SJCRH30 (cell line): ENCODE measurements at regions not wholly inside any gene's neighbourhood (a gene's known extent, or its start where the extent isn't known, plus 50 kb on each side); places are given as distances from the start of the nearest gene placed in this dataset.
"Not testable (repeated sequence)": the region's sequence is repeated elsewhere in the genome, so short reads cannot be mapped to it uniquely, and the experiment has no call there.

ENCODE experiments used
- DNase-seq, 2 experiments: peaks; one replicate each; pipeline ENCODE4 v3.0.0-alpha.2; 2015 to 2020
- H3K27ac ChIP-seq: fragments of 250-450 bp; sonication (Bioruptor Pico); 2 replicates; pipeline ENCODE4 v1.5.1; 2020; ENCODE audit warnings: mild to moderate bottlenecking, moderate library complexity
- H3K27me3 ChIP-seq: fragments of 250-450 bp; sonication (Bioruptor Pico); 2 replicates; pipeline ENCODE4 v1.5.1; 2020; ENCODE audit warnings: mild to moderate bottlenecking, moderate library complexity
- H3K36me3 ChIP-seq: fragments of 250-450 bp; sonication (Bioruptor Pico); 2 replicates; pipeline ENCODE4 v1.5.1; 2020; ENCODE audit warnings: mild to moderate bottlenecking, moderate library complexity
- H3K4me1 ChIP-seq: fragments of 250-450 bp; sonication (Bioruptor Pico); 2 replicates; pipeline ENCODE4 v1.5.1; 2020; ENCODE audit warnings: mild to moderate bottlenecking, moderate library complexity
- H3K4me3 ChIP-seq: fragments of 250-450 bp; sonication (Bioruptor Pico); 2 replicates; pipeline ENCODE4 v1.5.1; 2020; ENCODE audit warnings: mild to moderate bottlenecking, moderate library complexity
- H3K9me3 ChIP-seq: fragments of 250-450 bp; sonication (Bioruptor Pico); replicated peaks from 2 replicates; pipeline ENCODE4 v1.5.1; 2020; ENCODE audit warnings: mild to moderate bottlenecking, moderate library complexity

GRCh38 chr15:21269121-21269520 is 171.2 kb downstream of the POTEB3 start:
- Histone ChIP-seq H3K36me3 (no peaks in the 10 kb centered on the region), H3K9me3 (no peaks in the 10 kb centered on the region; the same call in 1 of the 2 replicates), H3K4me3 (no peak overlapping the region), H3K27ac (no peak overlapping the region), H3K4me1 (peaks cover 27% of the 10 kb centered on the region), H3K27me3 (no peaks in the 10 kb centered on the region)
- peak in 1 of 2 experiments; percentile 2 for DNase-seq

- peak overlapping the region; percentile 69 for H3K27ac ChIP-seq
- H3K9me3 ChIP-seq, result peaks cover 2% of the 10 kb centered on the region; the same call in 1 of the 2 replicates
- peaks cover 4% of the 10 kb centered on the region; the same call in 1 of the 2 replicates for H3K36me3 ChIP-seq
- H3K4me1 ChIP-seq, result peaks cover 27% of the 10 kb centered on the region
- no peak overlapping the region for H3K4me3 ChIP-seq
- DNase-seq, result peak; percentile 11 to 25
- H3K27me3 ChIP-seq, result no peaks in the 10 kb centered on the region
Measured at GRCh38 chr15:21268436-21268940, 171.8 kb downstream of the POTEB3 start.

GRCh38 chr15:21267671-21268395 is 172.5 kb downstream of the POTEB3 start:
- H3K9me3 ChIP-seq, result peaks cover 2% of the 10 kb centered on the region; the same call in 1 of the 2 replicates
- peaks cover 4% of the 10 kb centered on the region; the same call in 1 of the 2 replicates for H3K36me3 ChIP-seq
- H3K4me1 ChIP-seq, result peaks cover 27% of the 10 kb centered on the region
- H3K27ac ChIP-seq, result peak overlapping the region; percentile 69
- H3K27me3 ChIP-seq, result no peaks in the 10 kb centered on the region
- peak overlapping the region; percentile 12 for H3K4me3 ChIP-seq
- DNase-seq, result peak; percentile 62 to 83

GRCh38 chr15:21267226-21267625 is 173.1 kb downstream of the POTEB3 start:
- no peak for DNase-seq
- peaks cover 2% of the 10 kb centered on the region; the same call in 1 of the 2 replicates for H3K9me3 ChIP-seq
- H3K27me3 ChIP-seq, result no peaks in the 10 kb centered on the region

GRCh38 chr15:21265628-21266027 is 174.7 kb downstream of the POTEB3 start:
- peaks cover 21% of the 10 kb centered on the region for H3K4me1 ChIP-seq
- DNase-seq, result peak in 1 of 2 experiments; percentile 4
- not testable (repeated sequence) for H3K4me3 ChIP-seq, H3K36me3 ChIP-seq, H3K27me3 ChIP-seq, H3K27ac ChIP-seq, H3K9me3 ChIP-seq

More at GRCh38 chr15:21267226-21267625, 173.1 kb downstream of the POTEB3 start:
- H3K27ac ChIP-seq, result peak overlapping the region; percentile 69; the same call in 1 of the 2 replicates
- peaks cover 24% of the 10 kb centered on the region for H3K4me1 ChIP-seq
- no peak overlapping the region for H3K4me3 ChIP-seq
- peaks cover 4% of the 10 kb centered on the region; the same call in 1 of the 2 replicates for H3K36me3 ChIP-seq

- Histone ChIP-seq H3K36me3 (peaks cover 4% of the 10 kb centered on the region; the same call in 1 of the 2 replicates), H3K27me3 (0 out of 2 replicates have a peak, but pooled peaks cover 2% of the 10 kb centered on the region), H3K27ac (no peak overlapping the region), H3K4me1 (peaks cover 9% of the 10 kb centered on the region), H3K9me3 (peaks cover 2% of the 10 kb centered on the region; the same call in 1 of the 2 replicates), H3K4me3 (no peak overlapping the region)
- peak in 1 of 2 experiments; percentile 16 for DNase-seq
Measured at GRCh38 chr15:21262851-21263425, 177.4 kb downstream of the POTEB3 start.

GRCh38 chr15:21261965-21262850 is 178.1 kb downstream of the POTEB3 start:
- Histone ChIP-seq H3K9me3 (0 out of 2 replicates have a peak, but pooled peaks cover 2% of the 10 kb centered on the region), H3K27ac (no peak overlapping the region), H3K4me3 (no peak overlapping the region), H3K27me3 (0 out of 2 replicates have a peak, but pooled peaks cover 2% of the 10 kb centered on the region), H3K4me1 (0 out of 2 replicates have a peak, but pooled peaks cover 4% of the 10 kb centered on the region), H3K36me3 (peaks cover 4% of the 10 kb centered on the region; the same call in 1 of the 2 replicates)
- DNase-seq, result peak; percentile 6 to 11

- H3K27ac ChIP-seq, result no peak overlapping the region
- H3K4me3 ChIP-seq, result no peak overlapping the region
- 0 out of 2 replicates have a peak, but pooled peaks cover 3% of the 10 kb centered on the region for H3K4me1 ChIP-seq
- H3K27me3 ChIP-seq, result 0 out of 2 replicates have a peak, but pooled peaks cover 2% of the 10 kb centered on the region
- H3K36me3 ChIP-seq, result peaks cover 4% of the 10 kb centered on the region; the same call in 1 of the 2 replicates
- peak in 1 of 2 experiments; percentile 2 for DNase-seq
- 0 out of 2 replicates have a peak, but pooled peaks cover 2% of the 10 kb centered on the region for H3K9me3 ChIP-seq
Measured at GRCh38 chr15:21261396-21261964, 178.8 kb downstream of the POTEB3 start.

GRCh38 chr15:21260966-21261395 is 179.3 kb downstream of the POTEB3 start:
- Histone ChIP-seq H3K36me3 (peaks cover 4% of the 10 kb centered on the region; the same call in 1 of the 2 replicates), H3K4me1 (no peaks in the 10 kb centered on the region), H3K27ac (no peak overlapping the region), H3K9me3 (0 out of 2 replicates have a peak, but pooled peaks cover 2% of the 10 kb centered on the region), H3K4me3 (no peak overlapping the region), H3K27me3 (0 out of 2 replicates have a peak, but pooled peaks cover 2% of the 10 kb centered on the region)
- DNase-seq, result peak in 1 of 2 experiments; percentile 5

- H3K4me3 ChIP-seq, H3K27me3 ChIP-seq, H3K36me3 ChIP-seq, H3K4me1 ChIP-seq, H3K27ac ChIP-seq, H3K9me3 ChIP-seq: not testable (repeated sequence)
- DNase-seq, result peak in 1 of 2 experiments; percentile 1
Measured at GRCh38 chr15:21258635-21259034, 181.7 kb downstream of the POTEB3 start.

GRCh38 chr15:21249508-21250019 is 190.7 kb downstream of the POTEB3 start:
- H3K27ac ChIP-seq, H3K27me3 ChIP-seq, H3K36me3 ChIP-seq, H3K4me1 ChIP-seq, H3K9me3 ChIP-seq, DNase-seq, H3K4me3 ChIP-seq: not testable (repeated sequence)
